H9 (cell line): ENCODE measurements at regions not wholly inside any gene's neighbourhood (a gene's known extent, or its start where the extent isn't known, plus 50 kb on each side); places are given as distances from the start of the nearest gene placed in this dataset.

Source experiments
- DNase-seq: peaks from one replicate; pipeline ENCODE4 v3.0.0-alpha.2; 2017
- H2AFZ ChIP-seq: one replicate; pipeline ENCODE4 v1.6.1; 2013; ENCODE audit warnings: mild to moderate bottlenecking, low read length, control low read depth, moderate library complexity
- H2AK5ac ChIP-seq: 2 replicates; pipeline ENCODE4 v1.6.1; 2013; ENCODE audit warnings: low read length, control low read depth, mixed read lengths; ENCODE audit not compliant: insufficient read length
- H2BK120ac ChIP-seq: one replicate; pipeline ENCODE4 v1.6.1; 2013; ENCODE audit warnings: low read depth, mild to moderate bottlenecking, low read length, control low read depth, inconsistent platforms; ENCODE audit not compliant: poor library complexity, severe bottlenecking
- H2BK12ac ChIP-seq: 2 replicates; pipeline ENCODE4 v1.6.1; 2013; ENCODE audit warnings: low read length, control low read depth, mixed read lengths, low read depth; ENCODE audit not compliant: insufficient read length
- H2BK15ac ChIP-seq: 2 replicates; pipeline ENCODE4 v1.6.1; 2013; ENCODE audit warnings: low read depth, low read length, control low read depth
- H2BK20ac ChIP-seq: one replicate; pipeline ENCODE4 v1.6.1; 2013; ENCODE audit warnings: low read depth, mild to moderate bottlenecking, low read length, control low read depth, inconsistent platforms; ENCODE audit not compliant: poor library complexity, severe bottlenecking
- H2BK5ac ChIP-seq: 2 replicates; pipeline ENCODE4 v1.6.1; 2013; ENCODE audit warnings: low read length, control low read depth, mixed read lengths; ENCODE audit not compliant: insufficient read length
- H3K14ac ChIP-seq: 2 replicates; pipeline ENCODE4 v1.6.1; 2013; ENCODE audit warnings: low read length, control low read depth; ENCODE audit not compliant: insufficient read depth
- H3K18ac ChIP-seq: 2 replicates; pipeline ENCODE4 v1.6.1; 2013; ENCODE audit warnings: low read depth, mild to moderate bottlenecking, mixed read lengths, low read length, control low read depth; ENCODE audit not compliant: insufficient read length
- H3K23ac ChIP-seq: 2 replicates; pipeline ENCODE4 v1.6.1; 2013; ENCODE audit warnings: low read length, control low read depth, mixed read lengths, low read depth; ENCODE audit not compliant: insufficient read length
- H3K23me2 ChIP-seq: 2 replicates; pipeline ENCODE4 v1.6.1; 2013; ENCODE audit warnings: low read depth, mild to moderate bottlenecking, mixed read lengths, low read length, control low read depth; ENCODE audit not compliant: insufficient read length, poor library complexity, severe bottlenecking
- H3K27ac ChIP-seq: 2 replicates; pipeline ENCODE4 v1.5.1; 2013; ENCODE audit warnings: low read length, control low read depth, mixed read lengths, low read depth; ENCODE audit not compliant: insufficient read length
- H3K27me3 ChIP-seq: 2 replicates; pipeline ENCODE4 v1.6.1; 2013; ENCODE audit warnings: low read length, control low read depth, inconsistent platforms; ENCODE audit not compliant: insufficient read depth
- H3K4ac ChIP-seq: 2 replicates; pipeline ENCODE4 v1.6.1; 2013; ENCODE audit warnings: low read depth, mild to moderate bottlenecking, control low read depth, inconsistent platforms, low read length, moderate library complexity
- H3K4me1 ChIP-seq: 2 replicates; pipeline ENCODE4 v1.6.1; 2013; ENCODE audit warnings: low read length, control low read depth, inconsistent platforms; ENCODE audit not compliant: insufficient read depth
- H3K4me2 ChIP-seq: 2 replicates; pipeline ENCODE4 v1.6.1; 2013; ENCODE audit warnings: low read length, control low read depth, mixed read lengths; ENCODE audit not compliant: insufficient read length, insufficient read depth
- H3K56ac ChIP-seq: 2 replicates; pipeline ENCODE4 v1.6.1; 2013; ENCODE audit warnings: low read depth, mild to moderate bottlenecking, mixed read lengths, low read length, control low read depth; ENCODE audit not compliant: insufficient read length
- H3K79me1 ChIP-seq: 2 replicates; pipeline ENCODE4 v1.6.1; 2013; ENCODE audit warnings: low read depth, mild to moderate bottlenecking, moderate library complexity, low read length, control low read depth, inconsistent platforms; ENCODE audit not compliant: insufficient read depth, poor library complexity, severe bottlenecking
- H3K79me2 ChIP-seq: 2 replicates; pipeline ENCODE4 v1.6.1; 2013; ENCODE audit warnings: low read length, control low read depth, inconsistent platforms; ENCODE audit not compliant: insufficient read depth
- H3K9ac ChIP-seq: 2 replicates; pipeline ENCODE4 v1.6.1; 2013; ENCODE audit warnings: low read length, control low read depth, mixed read lengths; ENCODE audit not compliant: insufficient read length; ENCODE audit errors: extremely low read depth
- H3K9me3 ChIP-seq: one replicate; pipeline ENCODE4 v1.6.1; 2013; ENCODE audit warnings: low read depth, low read length, inconsistent platforms; ENCODE audit not compliant: control insufficient read depth
- H3T11ph ChIP-seq: one replicate; pipeline ENCODE4 v1.6.1; 2013; ENCODE audit warnings: mild to moderate bottlenecking, low read length, control low read depth, inconsistent platforms
- H4K20me1 ChIP-seq: one replicate; pipeline ENCODE4 v1.6.1; 2013; ENCODE audit not compliant: control insufficient read depth, insufficient read length, insufficient read depth
- H4K5ac ChIP-seq: 2 replicates; pipeline ENCODE4 v1.6.1; 2013; ENCODE audit warnings: low read depth, mild to moderate bottlenecking, mixed read lengths, low read length, control low read depth; ENCODE audit not compliant: insufficient read length
- H4K8ac ChIP-seq: replicated peaks from 2 replicates; pipeline ENCODE4 v1.6.1; 2013; ENCODE audit warnings: low read length, control low read depth, mixed read lengths, low read depth; ENCODE audit not compliant: insufficient read length
- H4K91ac ChIP-seq: 2 replicates; pipeline ENCODE4 v1.6.1; 2013; ENCODE audit warnings: low read depth, mild to moderate bottlenecking, moderate library complexity, mixed read lengths, low read length, control low read depth; ENCODE audit not compliant: insufficient read length
- H3K27ac Mint-ChIP-seq, 3 experiments: 2 replicates in 2 of 3; 3 replicates in 1 of 3; pipeline ENCODE4 v1.8.0; 2020 to 2021; ENCODE audit warnings: mixed read lengths in 3 of 3, mild to moderate bottlenecking in 1 of 3, moderate library complexity in 1 of 3
- H3K27me3 Mint-ChIP-seq: 2 replicates; pipeline ENCODE4 v1.8.0; 2021; ENCODE audit warnings: low read depth, mild to moderate bottlenecking, moderate library complexity, mixed read lengths
- H3K36me3 Mint-ChIP-seq, 3 experiments: 2 replicates in 2 of 3; 3 replicates in 1 of 3; pipeline ENCODE4 v1.8.0; 2020 to 2021; ENCODE audit warnings: low read depth in 3 of 3, mixed read lengths in 3 of 3; ENCODE audit not compliant: insufficient read depth in 1 of 3
- H3K4me1 Mint-ChIP-seq, 2 experiments: 2 replicates each; pipeline ENCODE4 v1.8.0; 2020; ENCODE audit warnings: mixed read lengths in 2 of 2
- H3K4me3 Mint-ChIP-seq, 2 experiments: 2 replicates in 1 of 2; 3 replicates in 1 of 2; pipeline ENCODE4 v1.8.0; 2020 to 2021; ENCODE audit warnings: mild to moderate bottlenecking in 2 of 2, mixed read lengths in 2 of 2, moderate library complexity in 1 of 2
- H3K9me3 Mint-ChIP-seq, 2 experiments: 2 replicates in 1 of 2; 3 replicates in 1 of 2; pipeline ENCODE4 v1.8.0; 2020; ENCODE audit warnings: mild to moderate bottlenecking in 2 of 2, mixed read lengths in 2 of 2, moderate library complexity in 1 of 2
- WGBS: extraction: QIAGEN DNeasy Blood & Tissue Kit; methylation state at CpG from one replicate; pipeline ENCODE4 v1.1.7; 2013; ENCODE audit warnings: missing lambda C conversion rate, low lambda C conversion rate, mixed read lengths; ENCODE audit not compliant: insufficient read length; ENCODE audit errors: extremely low coverage; 5-methylcytosine and 5-hydroxymethylcytosine counted together
- TF ChIP-seq, protein P1 (sequence below): fragments of 200-600 bp; sonication (generic); conservative IDR thresholded peaks from 3 replicates; pipeline ENCODE4 v1.8.0; 2021; ENCODE audit warnings: antibody characterized with exemption, mild to moderate bottlenecking

GRCh38 chr2:230600881-230601280, 111.8 kb upstream of the CAB39 start:
- Histone ChIP-seq H3K18ac (no peak overlapping the region), H2BK20ac (no peak overlapping the region), H3T11ph (no peak overlapping the region), H4K91ac (no peak overlapping the region), H3K79me2 (no peaks in the 10 kb centered on the region), H3K4me2 (no peak overlapping the region), H4K8ac (no peak overlapping the region), H2AFZ (no peak overlapping the region), H4K20me1 (no peaks in the 10 kb centered on the region), H2BK5ac (no peak overlapping the region), H3K79me1 (no peaks in the 10 kb centered on the region), H4K5ac (no peak overlapping the region), H3K9ac (no peak overlapping the region), H3K4me1 (no peaks in the 10 kb centered on the region), H2AK5ac (no peak overlapping the region), H3K56ac (no peak overlapping the region), H3K23me2 (no peaks in the 10 kb centered on the region), H2BK12ac (no peak overlapping the region), H3K23ac (no peak overlapping the region), H2BK120ac (no peak overlapping the region), H3K27ac (no peak overlapping the region), H2BK15ac (no peak overlapping the region), H3K4ac (no peak overlapping the region), H3K9me3 (no peaks in the 10 kb centered on the region), H3K14ac (no peak overlapping the region), H3K27me3 (no peaks in the 10 kb centered on the region)
- TF ChIP-seq, protein P1, sequence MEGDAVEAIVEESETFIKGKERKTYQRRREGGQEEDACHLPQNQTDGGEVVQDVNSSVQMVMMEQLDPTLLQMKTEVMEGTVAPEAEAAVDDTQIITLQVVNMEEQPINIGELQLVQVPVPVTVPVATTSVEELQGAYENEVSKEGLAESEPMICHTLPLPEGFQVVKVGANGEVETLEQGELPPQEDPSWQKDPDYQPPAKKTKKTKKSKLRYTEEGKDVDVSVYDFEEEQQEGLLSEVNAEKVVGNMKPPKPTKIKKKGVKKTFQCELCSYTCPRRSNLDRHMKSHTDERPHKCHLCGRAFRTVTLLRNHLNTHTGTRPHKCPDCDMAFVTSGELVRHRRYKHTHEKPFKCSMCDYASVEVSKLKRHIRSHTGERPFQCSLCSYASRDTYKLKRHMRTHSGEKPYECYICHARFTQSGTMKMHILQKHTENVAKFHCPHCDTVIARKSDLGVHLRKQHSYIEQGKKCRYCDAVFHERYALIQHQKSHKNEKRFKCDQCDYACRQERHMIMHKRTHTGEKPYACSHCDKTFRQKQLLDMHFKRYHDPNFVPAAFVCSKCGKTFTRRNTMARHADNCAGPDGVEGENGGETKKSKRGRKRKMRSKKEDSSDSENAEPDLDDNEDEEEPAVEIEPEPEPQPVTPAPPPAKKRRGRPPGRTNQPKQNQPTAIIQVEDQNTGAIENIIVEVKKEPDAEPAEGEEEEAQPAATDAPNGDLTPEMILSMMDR: no peak
- no CpG with 5 or more reads among the region's 4 CpGs for WGBS
- DNase-seq: no peak
- peaks cover 5 to 8% of the 10 kb centered on the region in 2 experiments; a peak in 3 of 4 replicates for H3K4me1 Mint-ChIP-seq
- H3K27me3 Mint-ChIP-seq: peaks cover 2% of the 10 kb centered on the region; the same call in 1 of the 2 replicates
- H3K36me3 Mint-ChIP-seq: no peaks in the 10 kb centered on the region
- H3K9me3 Mint-ChIP-seq: peaks cover 3 to 7% of the 10 kb centered on the region in 2 experiments; a peak in 2 of 5 replicates
- no peak overlapping the region for H3K27ac Mint-ChIP-seq
- no peak overlapping the region for H3K4me3 Mint-ChIP-seq
